ENCODE measurements at regions not wholly inside any gene's neighbourhood (a gene's known extent, or its start where the extent isn't known, plus 50 kb on each side); places are given as distances from the start of the nearest gene placed in this dataset.

DNA sequence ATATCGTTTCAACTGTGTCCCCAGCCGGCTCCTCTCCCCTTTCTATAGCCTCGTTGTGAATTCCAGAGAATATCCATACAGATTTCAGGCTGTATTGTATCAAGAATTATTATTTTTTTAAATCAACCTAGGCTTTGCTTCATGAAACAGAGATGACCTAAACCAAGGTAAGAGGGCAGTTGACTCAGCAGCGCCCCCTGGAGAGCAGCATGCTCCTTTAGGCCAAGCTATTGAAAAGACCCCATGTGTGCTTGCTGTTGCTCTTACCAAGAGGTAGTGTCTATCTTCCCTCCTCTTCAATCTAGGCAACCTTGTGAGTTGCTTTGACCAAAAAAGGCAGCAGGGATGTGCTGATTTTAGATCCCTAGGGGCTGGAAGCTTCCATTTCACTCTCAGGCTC lies 426.7 kb upstream of the SMIM21 start:
- intact Hi-C loops (cut with DNase I), result no loop called here

DNA sequence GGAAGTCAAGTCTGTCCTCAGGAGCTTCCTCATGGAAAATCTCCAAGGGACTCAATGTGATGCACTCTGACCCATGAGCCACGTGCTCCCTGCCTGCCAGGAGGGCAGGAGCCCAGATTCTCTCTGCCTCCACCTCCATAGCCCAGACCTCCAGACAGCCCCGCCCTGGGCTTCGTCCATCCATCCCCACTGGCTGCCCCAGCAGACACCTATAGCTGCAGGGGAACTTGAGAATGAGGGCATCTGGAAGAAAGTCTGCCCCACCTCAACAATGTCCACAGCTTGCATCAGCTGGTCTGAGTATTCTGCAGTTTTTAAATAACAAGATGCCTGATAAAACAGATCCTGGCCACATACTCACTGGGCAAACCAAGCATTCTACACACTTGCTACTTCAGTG lies 418.8 kb upstream of the SMIM21 start:
- no peak for DNase-seq
- no peaks in the 10 kb centered on the region for H3K9me3 ChIP-seq (ENCODE audit: control insufficient read depth in 2 of 3, insufficient read depth in 1 of 3, low read length in 3 of 3)
- no peak overlapping the region for H3K9ac ChIP-seq (ENCODE audit: low read length in 3 of 3)
- intact Hi-C loops (cut with DNase I), result no loop called here
- H3K4me1 ChIP-seq (ENCODE audit: control insufficient read depth in 2 of 3, insufficient read depth in 2 of 3, low read depth in 1 of 3, low read length in 3 of 3), result no peaks in the 10 kb centered on the region
- FAIRE-seq, result no peak
- H3K36me3 ChIP-seq (ENCODE audit: control insufficient read depth in 2 of 3, insufficient read depth in 3 of 3, low read length in 3 of 3), result no peaks in the 10 kb centered on the region
- no peak overlapping the region for H3K4me3 ChIP-seq (ENCODE audit: low read length in 3 of 3)
- no peaks in the 10 kb centered on the region for H3K27me3 ChIP-seq (ENCODE audit: control insufficient read depth, insufficient read depth, low read length)
- no peak overlapping the region for H3K27ac ChIP-seq (ENCODE audit: low read depth in 2 of 2, low read length in 2 of 2)
- TF ChIP-seq, protein P1, sequence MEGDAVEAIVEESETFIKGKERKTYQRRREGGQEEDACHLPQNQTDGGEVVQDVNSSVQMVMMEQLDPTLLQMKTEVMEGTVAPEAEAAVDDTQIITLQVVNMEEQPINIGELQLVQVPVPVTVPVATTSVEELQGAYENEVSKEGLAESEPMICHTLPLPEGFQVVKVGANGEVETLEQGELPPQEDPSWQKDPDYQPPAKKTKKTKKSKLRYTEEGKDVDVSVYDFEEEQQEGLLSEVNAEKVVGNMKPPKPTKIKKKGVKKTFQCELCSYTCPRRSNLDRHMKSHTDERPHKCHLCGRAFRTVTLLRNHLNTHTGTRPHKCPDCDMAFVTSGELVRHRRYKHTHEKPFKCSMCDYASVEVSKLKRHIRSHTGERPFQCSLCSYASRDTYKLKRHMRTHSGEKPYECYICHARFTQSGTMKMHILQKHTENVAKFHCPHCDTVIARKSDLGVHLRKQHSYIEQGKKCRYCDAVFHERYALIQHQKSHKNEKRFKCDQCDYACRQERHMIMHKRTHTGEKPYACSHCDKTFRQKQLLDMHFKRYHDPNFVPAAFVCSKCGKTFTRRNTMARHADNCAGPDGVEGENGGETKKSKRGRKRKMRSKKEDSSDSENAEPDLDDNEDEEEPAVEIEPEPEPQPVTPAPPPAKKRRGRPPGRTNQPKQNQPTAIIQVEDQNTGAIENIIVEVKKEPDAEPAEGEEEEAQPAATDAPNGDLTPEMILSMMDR (IDR thresholded peaks at IDR 0.05; ENCODE audit: borderline replicate concordance, extremely low read depth, insufficient read depth), result no peak

More for the DNA sequence above, 426.7 kb upstream of the SMIM21 start:
- H3K27me3 ChIP-seq (ENCODE audit: control insufficient read depth, insufficient read depth, low read length), result no peaks in the 10 kb centered on the region
- FAIRE-seq (no peak), DNase-seq (no peak)
- no peaks in the 10 kb centered on the region for H3K4me1 ChIP-seq (ENCODE audit: control insufficient read depth in 2 of 3, insufficient read depth in 2 of 3, low read depth in 1 of 3, low read length in 3 of 3)
- TF ChIP-seq, protein P1 (IDR thresholded peaks at IDR 0.05; ENCODE audit: borderline replicate concordance, extremely low read depth, insufficient read depth), result no peak
- no peaks in the 10 kb centered on the region for H3K36me3 ChIP-seq (ENCODE audit: control insufficient read depth in 2 of 3, insufficient read depth in 3 of 3, low read length in 3 of 3)
- H3K9me3 ChIP-seq (ENCODE audit: control insufficient read depth in 2 of 3, insufficient read depth in 1 of 3, low read length in 3 of 3), result no peaks in the 10 kb centered on the region
- H3K27ac ChIP-seq (ENCODE audit: low read depth in 2 of 2, low read length in 2 of 2), result no peak overlapping the region
- no peak overlapping the region for H3K9ac ChIP-seq (ENCODE audit: low read length in 3 of 3)
- H3K4me3 ChIP-seq (ENCODE audit: low read length in 3 of 3), result no peak overlapping the region

DNA sequence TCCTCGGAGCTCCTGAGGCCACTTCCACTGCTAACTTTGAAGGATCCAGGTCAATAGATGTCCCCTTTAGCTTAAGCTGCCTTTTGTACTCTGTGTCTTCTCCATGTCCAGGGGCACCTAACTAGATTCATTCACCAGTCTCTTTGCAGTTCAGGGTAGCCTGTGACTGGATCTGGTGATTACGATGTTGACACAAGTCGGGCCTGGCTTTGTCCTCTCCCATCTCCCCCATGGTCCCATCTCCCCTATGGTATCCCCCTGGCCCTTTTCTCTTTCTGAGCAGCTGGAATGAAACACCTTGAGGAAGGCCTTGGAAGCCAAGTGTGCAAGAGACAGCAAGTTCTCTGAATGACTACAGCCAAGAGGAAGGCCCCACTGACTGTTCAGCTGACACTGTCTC lies 417.9 kb upstream of the SMIM21 start:
- H3K27ac ChIP-seq (ENCODE audit: low read depth in 2 of 2, low read length in 2 of 2), result no peak overlapping the region
- TF ChIP-seq, protein P1 (IDR thresholded peaks at IDR 0.05; ENCODE audit: borderline replicate concordance, extremely low read depth, insufficient read depth), result no peak
- DNase-seq (no peak), FAIRE-seq (no peak)
- no peak overlapping the region for H3K4me3 ChIP-seq (ENCODE audit: low read length in 3 of 3)
- no peaks in the 10 kb centered on the region for H3K36me3 ChIP-seq (ENCODE audit: control insufficient read depth in 2 of 3, insufficient read depth in 3 of 3, low read length in 3 of 3)
- H3K4me1 ChIP-seq (ENCODE audit: control insufficient read depth in 2 of 3, insufficient read depth in 2 of 3, low read depth in 1 of 3, low read length in 3 of 3), result no peaks in the 10 kb centered on the region
- no peaks in the 10 kb centered on the region for H3K27me3 ChIP-seq (ENCODE audit: control insufficient read depth, insufficient read depth, low read length)
- H3K9me3 ChIP-seq (ENCODE audit: control insufficient read depth in 2 of 3, insufficient read depth in 1 of 3, low read length in 3 of 3), result no peaks in the 10 kb centered on the region
- intact Hi-C loops (cut with DNase I), result no loop called here
- H3K9ac ChIP-seq (ENCODE audit: low read length in 3 of 3), result no peak overlapping the region

DNA sequence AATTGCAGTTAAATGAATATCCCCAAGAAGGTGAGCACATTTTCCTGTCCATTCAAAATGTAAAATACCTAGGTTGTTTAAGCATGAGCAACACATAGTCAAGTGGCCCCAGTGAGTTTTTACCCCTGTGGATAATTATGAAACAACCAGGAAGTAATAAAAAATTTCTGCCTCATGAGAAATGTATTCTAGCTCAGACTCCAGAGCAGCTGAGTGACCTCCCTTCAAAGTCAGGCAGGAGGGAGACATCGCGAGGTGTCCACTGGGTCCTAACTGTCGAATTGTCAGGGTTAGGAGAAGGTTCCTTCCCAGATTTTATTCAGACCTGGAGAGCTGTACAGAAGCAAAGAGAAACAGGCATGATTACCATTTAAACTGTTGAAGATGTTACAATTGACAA lies 416.6 kb upstream of the SMIM21 start:
- H3K4me3 ChIP-seq (ENCODE audit: low read length in 3 of 3), result no peak overlapping the region
- H3K36me3 ChIP-seq (ENCODE audit: control insufficient read depth in 2 of 3, insufficient read depth in 3 of 3, low read length in 3 of 3), result no peaks in the 10 kb centered on the region
- no peak overlapping the region for H3K27ac ChIP-seq (ENCODE audit: low read depth in 2 of 2, low read length in 2 of 2)
- TF ChIP-seq, protein P1 (IDR thresholded peaks at IDR 0.05; ENCODE audit: borderline replicate concordance, extremely low read depth, insufficient read depth), result no peak
- FAIRE-seq, result no peak
- no peaks in the 10 kb centered on the region for H3K27me3 ChIP-seq (ENCODE audit: control insufficient read depth, insufficient read depth, low read length)
- intact Hi-C loops (cut with DNase I), result no loop called here
- H3K4me1 ChIP-seq (ENCODE audit: control insufficient read depth in 2 of 3, insufficient read depth in 2 of 3, low read depth in 1 of 3, low read length in 3 of 3), result no peaks in the 10 kb centered on the region
- no peaks in the 10 kb centered on the region for H3K9me3 ChIP-seq (ENCODE audit: control insufficient read depth in 2 of 3, insufficient read depth in 1 of 3, low read length in 3 of 3)
- no peak overlapping the region for H3K9ac ChIP-seq (ENCODE audit: low read length in 3 of 3)
- DNase-seq, result no peak

Measured in kidney (tissue), 13 donors.